MM.1S (cell line): ENCODE measurements at regions not wholly inside any gene's neighbourhood (a gene's known extent, or its start where the extent isn't known, plus 50 kb on each side); places are given as distances from the start of the nearest gene placed in this dataset.
"Not testable (repeated sequence)": the region's sequence is repeated elsewhere in the genome, so short reads cannot be mapped to it uniquely, and the experiment has no call there.

Experiments
- DNase-seq: peaks from one replicate; pipeline ENCODE4 v3.0.0-alpha.2; 2015
- H2AFZ ChIP-seq: fragments of 300-600 bp; sonication (generic); 2 replicates; pipeline ENCODE4 v1.6.0; 2016; ENCODE audit warnings: antibody characterized with exemption, low read length
- H3F3A ChIP-seq: fragments of 300-600 bp; sonication (generic); 2 replicates; pipeline ENCODE4 v1.6.1; 2016; ENCODE audit warnings: mild to moderate bottlenecking, antibody characterized with exemption, low read length, moderate library complexity, mixed read lengths; ENCODE audit not compliant: insufficient read depth
- H3K27ac ChIP-seq: fragments of 300-600 bp; sonication (generic); 2 replicates; pipeline ENCODE4 v1.5.1; 2016; ENCODE audit warnings: mild to moderate bottlenecking, low read length
- H3K27me3 ChIP-seq: fragments of 300-600 bp; sonication (generic); replicated peaks from 2 replicates; pipeline ENCODE4 v1.6.0; 2016; ENCODE audit warnings: low read length; ENCODE audit not compliant: insufficient read depth
- H3K36me3 ChIP-seq: fragments of 300-600 bp; sonication (generic); replicated peaks from 2 replicates; pipeline ENCODE4 v1.6.1; 2016; ENCODE audit warnings: mild to moderate bottlenecking, low read length, mixed read lengths; ENCODE audit not compliant: insufficient read depth
- H3K4me1 ChIP-seq: fragments of 300-600 bp; sonication (generic); 2 replicates; pipeline ENCODE4 v1.6.1; 2016; ENCODE audit warnings: low read length, mixed read lengths
- H3K4me2 ChIP-seq: fragments of 300-600 bp; sonication (generic); 2 replicates; pipeline ENCODE4 v1.6.0; 2016; ENCODE audit warnings: low read depth, low read length
- H3K4me3 ChIP-seq: fragments of 300-600 bp; sonication (generic); 2 replicates; pipeline ENCODE4 v1.5.1; 2016; ENCODE audit warnings: low read length, mixed read lengths
- H3K79me2 ChIP-seq: fragments of 300-600 bp; sonication (generic); 2 replicates; pipeline ENCODE4 v1.6.1; 2016; ENCODE audit warnings: mixed run types, low read length, mixed read lengths
- H3K9ac ChIP-seq: fragments of 300-600 bp; sonication (generic); 2 replicates; pipeline ENCODE4 v1.6.1; 2016; ENCODE audit warnings: low read length, mixed read lengths
- H3K9me2 ChIP-seq: fragments of 300-600 bp; sonication (generic); replicated peaks from 2 replicates; pipeline ENCODE4 v1.6.1; 2016; ENCODE audit warnings: mild to moderate bottlenecking, low read length, mixed read lengths; ENCODE audit not compliant: insufficient read depth
- H3K9me3 ChIP-seq: fragments of 300-600 bp; sonication (generic); replicated peaks from 2 replicates; pipeline ENCODE4 v1.6.1; 2016; ENCODE audit warnings: mild to moderate bottlenecking, low read length, mixed read lengths; ENCODE audit not compliant: insufficient read depth
- H4K20me1 ChIP-seq: fragments of 300-600 bp; sonication (generic); 2 replicates; pipeline ENCODE4 v1.6.1; 2016; ENCODE audit warnings: mild to moderate bottlenecking, low read length, moderate library complexity, mixed read lengths; ENCODE audit not compliant: insufficient read depth
- EZH2 ChIP-seq: fragments of 300-600 bp; sonication (generic); optimal IDR thresholded peaks from 2 replicates; pipeline ENCODE3; 2017; ENCODE audit warnings: low read depth, mild to moderate bottlenecking, antibody characterized with exemption, low read length, mixed read lengths
- EZH2phosphoT487 ChIP-seq: fragments of 300-600 bp; sonication (generic); IDR thresholded peaks from 2 replicates; pipeline ENCODE4 v1.6.1; 2018; ENCODE audit warnings: antibody characterized with exemption, low read length
- TF ChIP-seq, protein P1 (sequence below): fragments of 300-600 bp; sonication (generic); IDR thresholded peaks from 2 replicates; pipeline ENCODE4 v1.5.1; 2016; ENCODE audit warnings: antibody characterized with exemption, low read length, mixed read lengths

DNA sequence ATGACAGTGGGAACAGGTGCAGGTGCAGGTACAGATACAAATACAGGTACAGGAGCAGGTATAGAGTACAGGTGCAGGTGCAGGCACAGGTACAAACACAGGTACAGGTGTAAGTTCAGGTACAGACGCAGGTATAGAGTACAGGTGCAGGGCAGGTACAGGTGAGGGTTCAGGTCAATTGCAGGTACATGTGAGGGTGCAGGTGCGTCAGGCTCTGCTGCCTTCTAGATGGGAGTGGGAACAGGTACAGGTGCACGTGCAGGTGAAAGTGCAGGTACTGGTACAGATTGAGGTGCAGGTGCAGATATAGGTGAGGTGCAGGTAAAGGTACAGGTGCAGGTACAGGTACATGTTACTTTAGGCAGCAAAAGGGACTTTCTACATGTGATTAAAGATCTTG is 85.7 kb downstream of the CRLF2 start:
- H3K27me3 ChIP-seq, result no peaks in the 10 kb centered on the region
- H4K20me1 ChIP-seq, result no peaks in the 10 kb centered on the region
- no peak overlapping the region for H3K4me3 ChIP-seq
- TF ChIP-seq, protein P1, sequence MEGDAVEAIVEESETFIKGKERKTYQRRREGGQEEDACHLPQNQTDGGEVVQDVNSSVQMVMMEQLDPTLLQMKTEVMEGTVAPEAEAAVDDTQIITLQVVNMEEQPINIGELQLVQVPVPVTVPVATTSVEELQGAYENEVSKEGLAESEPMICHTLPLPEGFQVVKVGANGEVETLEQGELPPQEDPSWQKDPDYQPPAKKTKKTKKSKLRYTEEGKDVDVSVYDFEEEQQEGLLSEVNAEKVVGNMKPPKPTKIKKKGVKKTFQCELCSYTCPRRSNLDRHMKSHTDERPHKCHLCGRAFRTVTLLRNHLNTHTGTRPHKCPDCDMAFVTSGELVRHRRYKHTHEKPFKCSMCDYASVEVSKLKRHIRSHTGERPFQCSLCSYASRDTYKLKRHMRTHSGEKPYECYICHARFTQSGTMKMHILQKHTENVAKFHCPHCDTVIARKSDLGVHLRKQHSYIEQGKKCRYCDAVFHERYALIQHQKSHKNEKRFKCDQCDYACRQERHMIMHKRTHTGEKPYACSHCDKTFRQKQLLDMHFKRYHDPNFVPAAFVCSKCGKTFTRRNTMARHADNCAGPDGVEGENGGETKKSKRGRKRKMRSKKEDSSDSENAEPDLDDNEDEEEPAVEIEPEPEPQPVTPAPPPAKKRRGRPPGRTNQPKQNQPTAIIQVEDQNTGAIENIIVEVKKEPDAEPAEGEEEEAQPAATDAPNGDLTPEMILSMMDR, result no peak
- TF ChIP-seq EZH2 (no peak), EZH2phosphoT487 (no peak)
- no peak overlapping the region for H3K27ac ChIP-seq
- H3F3A ChIP-seq, result no peaks in the 10 kb centered on the region
- H3K9ac ChIP-seq, result no peak overlapping the region
- no peak for DNase-seq
- no peaks in the 10 kb centered on the region for H3K36me3 ChIP-seq
- no peaks in the 10 kb centered on the region for H3K4me1 ChIP-seq
- no peaks in the 10 kb centered on the region for H3K79me2 ChIP-seq
- no peaks in the 10 kb centered on the region for H3K9me2 ChIP-seq
- H3K4me2 ChIP-seq, result no peak overlapping the region
- H2AFZ ChIP-seq, result no peak overlapping the region
- H3K9me3 ChIP-seq, result no peaks in the 10 kb centered on the region

- H3K27ac ChIP-seq, result no peak overlapping the region
These were observed 87.9 kb downstream of the CRLF2 start for GRCh38 chrX:1124531-1124930.

DNA sequence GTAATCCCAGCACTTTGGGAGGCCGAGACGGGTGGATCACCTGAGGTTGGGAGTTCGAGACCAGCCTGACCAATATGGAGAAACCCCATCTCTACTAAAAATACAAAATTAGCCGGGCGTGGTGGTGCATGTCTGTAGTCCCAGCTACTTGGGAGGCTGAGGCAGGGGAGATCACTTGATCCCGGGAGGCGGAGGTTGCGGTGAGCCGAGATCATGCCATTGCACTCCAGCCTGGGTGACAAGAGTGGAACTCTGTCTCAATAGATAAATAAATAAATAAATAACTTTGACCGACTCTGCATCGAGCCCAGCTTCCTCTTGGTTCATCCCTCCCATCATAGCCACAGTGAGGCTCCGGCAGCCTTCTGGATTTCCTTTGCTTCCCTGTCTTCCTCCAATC is 89.6 kb downstream of the CRLF2 start:
- not testable (repeated sequence) for H3F3A ChIP-seq, H3K9me3 ChIP-seq, H3K4me2 ChIP-seq, H2AFZ ChIP-seq, H3K9ac ChIP-seq, H4K20me1 ChIP-seq, H3K4me1 ChIP-seq, H3K27ac ChIP-seq, H3K27me3 ChIP-seq, H3K9me2 ChIP-seq, H3K79me2 ChIP-seq, H3K4me3 ChIP-seq, DNase-seq, H3K36me3 ChIP-seq

More at GRCh38 chrX:1124531-1124930, 87.9 kb downstream of the CRLF2 start:
- no peaks in the 10 kb centered on the region for H3F3A ChIP-seq
- no peaks in the 10 kb centered on the region for H3K4me1 ChIP-seq
- H3K4me2 ChIP-seq, result no peak overlapping the region
- H3K79me2 ChIP-seq, result no peaks in the 10 kb centered on the region
- H2AFZ ChIP-seq, result no peak overlapping the region
- no peaks in the 10 kb centered on the region for H4K20me1 ChIP-seq
- TF ChIP-seq, protein P1, result no peak
- TF ChIP-seq EZH2, result no peak
- no peak for TF ChIP-seq EZH2phosphoT487
- no peaks in the 10 kb centered on the region for H3K36me3 ChIP-seq
- H3K9me3 ChIP-seq, result no peaks in the 10 kb centered on the region
- H3K9ac ChIP-seq, result no peak overlapping the region
- no peak overlapping the region for H3K4me3 ChIP-seq
- no peaks in the 10 kb centered on the region for H3K9me2 ChIP-seq
- DNase-seq, result no peak
- no peaks in the 10 kb centered on the region for H3K27me3 ChIP-seq

DNA sequence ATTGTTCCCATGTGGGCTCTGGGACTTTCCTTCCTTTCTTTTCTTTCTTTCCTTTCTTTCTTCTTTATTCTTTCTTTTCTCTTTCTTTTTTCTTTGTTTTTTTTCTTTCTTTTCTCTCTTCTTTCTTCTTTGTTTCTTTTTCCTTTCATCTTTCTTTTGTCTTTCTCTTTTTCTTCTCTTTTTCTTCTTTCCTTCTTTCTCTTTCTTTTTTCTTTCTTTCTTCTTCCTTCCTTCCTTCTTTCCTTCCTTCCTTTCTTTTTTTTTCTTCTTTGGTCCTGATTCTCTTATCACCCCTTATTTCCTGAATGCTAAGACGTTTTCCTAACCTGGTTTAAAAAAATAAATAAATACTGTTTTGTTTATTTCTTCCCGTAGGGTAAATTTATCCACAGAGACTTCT is 93.2 kb downstream of the CRLF2 start:
- no peak overlapping the region for H3K9ac ChIP-seq
- H3K4me2 ChIP-seq, result peak overlapping the region; percentile 8; the same call in 1 of the 2 replicates
- DNase-seq, result no peak
- TF ChIP-seq EZH2 (no peak), EZH2phosphoT487 (no peak)
- TF ChIP-seq, protein P1, result no peak
- H3K9me2 ChIP-seq, result no peaks in the 10 kb centered on the region
- no peaks in the 10 kb centered on the region for H4K20me1 ChIP-seq
- no peaks in the 10 kb centered on the region for H3K4me1 ChIP-seq
- H3K4me3 ChIP-seq, result no peak overlapping the region
- no peaks in the 10 kb centered on the region for H3K27me3 ChIP-seq
- H3K27ac ChIP-seq, result no peak overlapping the region
- H3F3A ChIP-seq, result no peaks in the 10 kb centered on the region
- no peak overlapping the region for H2AFZ ChIP-seq
- no peaks in the 10 kb centered on the region for H3K79me2 ChIP-seq
- H3K9me3 ChIP-seq, result no peaks in the 10 kb centered on the region
- no peaks in the 10 kb centered on the region for H3K36me3 ChIP-seq
